Activated B cell treated with CpG ODN at 0.5 μM for 24 hours (primary cell): ENCODE measurements at regions not wholly inside any gene's neighbourhood (a gene's known extent, or its start where the extent isn't known, plus 50 kb on each side); places are given as distances from the start of the nearest gene placed in this dataset.

Source experiments
- ATAC-seq: fragments of 200-7000 bp; cut with Tn5 transposase; one replicate; pipeline ENCODE4 v1.10.0; 2021; ENCODE audit warnings: low read depth, mild to moderate bottlenecking, moderate library complexity
- CTCF ChIA-PET: fragments of 350-600 bp; sonication (Branson Sonifier 250); formaldehyde crosslinking; loops from one replicate; lab custom pipeline; 2021; ENCODE audit warnings: antibody characterized with exemption; lab: Charles Lee
- POLR2A ChIA-PET: fragments of 350-600 bp; sonication (Branson Sonifier 250); formaldehyde crosslinking; loops from one replicate; lab custom pipeline; 2021; ENCODE audit warnings: antibody characterized with exemption; lab: Charles Lee
- DNase-seq: peaks from one replicate; pipeline ENCODE4 v3.0.0; 2022
- H3K27ac Mint-ChIP-seq: one replicate; pipeline ENCODE4 v1.8.0; 2020; ENCODE audit warnings: mixed read lengths
- H3K27me3 Mint-ChIP-seq: one replicate; pipeline ENCODE4 v1.8.0; 2021; ENCODE audit warnings: mixed read lengths
- H3K36me3 Mint-ChIP-seq: one replicate; pipeline ENCODE4 v1.8.0; 2021; ENCODE audit warnings: low read depth, mixed read lengths
- H3K4me1 Mint-ChIP-seq: one replicate; pipeline ENCODE4 v1.8.0; 2021; ENCODE audit warnings: mixed read lengths
- H3K4me3 Mint-ChIP-seq: one replicate; pipeline ENCODE4 v1.8.0; 2020; ENCODE audit warnings: mild to moderate bottlenecking, mixed read lengths
- H3K9me3 Mint-ChIP-seq: one replicate; pipeline ENCODE4 v1.8.0; 2020; ENCODE audit warnings: mixed read lengths
- CTCF ChIP-seq: fragments of 200-600 bp; IDR thresholded peaks from one replicate; pipeline ENCODE4 v1.8.0; 2022; ENCODE audit warnings: antibody characterized with exemption, mild to moderate bottlenecking
- intact Hi-C: fragments of 100-400 bp; cut with micrococcal nuclease; formaldehyde crosslinking; loops from one replicate; pipeline ENCODE4 v1.15.1; 2024

- no peaks in the 10 kb centered on the region for H3K36me3 Mint-ChIP-seq
- ChIA-PET CTCF (no interaction called here), POLR2A (no interaction called here)
These were observed 413.0 kb downstream of the ZNF608 start for GRCh38 chr5:124333298-124333979.

GRCh38 chr5:124332273-124332672 lies 414.2 kb downstream of the ZNF608 start:
- Mint-ChIP-seq H3K4me3 (no peak overlapping the region), H3K27ac (no peak overlapping the region), H3K36me3 (no peaks in the 10 kb centered on the region), H3K4me1 (no peaks in the 10 kb centered on the region), H3K9me3 (peaks cover 7% of the 10 kb centered on the region), H3K27me3 (no peaks in the 10 kb centered on the region)
- no peak for DNase-seq
- ATAC-seq = no peak
- intact Hi-C loops = no loop called here
- POLR2A ChIA-PET = interaction anchor here (0.6 kb wide), 1 partner anchor 68 kb away, joined by 3 read pairs; no protein-coding TSS in a partner anchor
- CTCF ChIA-PET = no interaction called here
- no peak for TF ChIP-seq CTCF

More at GRCh38 chr5:124333298-124333979, 413.0 kb downstream of the ZNF608 start:
- intact Hi-C loops = no loop called here
- ATAC-seq (no peak), DNase-seq (no peak)
- Mint-ChIP-seq H3K4me1 (no peaks in the 10 kb centered on the region), H3K9me3 (peaks cover 7% of the 10 kb centered on the region), H3K4me3 (no peak overlapping the region), H3K27me3 (no peaks in the 10 kb centered on the region), H3K27ac (no peak overlapping the region)
- TF ChIP-seq CTCF = no peak

- Mint-ChIP-seq H3K4me1 (no peaks in the 10 kb centered on the region), H3K27me3 (no peaks in the 10 kb centered on the region), H3K36me3 (no peaks in the 10 kb centered on the region), H3K9me3 (peaks cover 7% of the 10 kb centered on the region), H3K4me3 (no peak overlapping the region), H3K27ac (no peak overlapping the region)
- no peak for TF ChIP-seq CTCF
- CTCF ChIA-PET = no interaction called here
- intact Hi-C loops = no loop called here
- POLR2A ChIA-PET = no interaction called here
- DNase-seq (no peak), ATAC-seq (no peak)
These were observed 415.7 kb downstream of the ZNF608 start for GRCh38 chr5:124330595-124331220.

- Mint-ChIP-seq H3K27me3 (no peaks in the 10 kb centered on the region), H3K36me3 (no peaks in the 10 kb centered on the region), H3K4me1 (no peaks in the 10 kb centered on the region), H3K27ac (no peak overlapping the region), H3K9me3 (peaks cover 7% of the 10 kb centered on the region), H3K4me3 (no peak overlapping the region)
- intact Hi-C loops = no loop called here
- no peak for ATAC-seq
- no peak for TF ChIP-seq CTCF
- ChIA-PET POLR2A (no interaction called here), CTCF (no interaction called here)
- DNase-seq = no peak
These were observed 418.2 kb downstream of the ZNF608 start for GRCh38 chr5:124328201-124328600.

GRCh38 chr5:124318661-124319060 lies 427.8 kb downstream of the ZNF608 start:
- ChIA-PET POLR2A (no interaction called here), CTCF (no interaction called here)
- H3K4me3 Mint-ChIP-seq = no peak overlapping the region
- no peaks in the 10 kb centered on the region for H3K27me3 Mint-ChIP-seq
- H3K36me3 Mint-ChIP-seq = no peaks in the 10 kb centered on the region
- no peak for TF ChIP-seq CTCF
- no peak overlapping the region for H3K27ac Mint-ChIP-seq
- DNase-seq (no peak), ATAC-seq (no peak)
- H3K4me1 Mint-ChIP-seq = no peaks in the 10 kb centered on the region
- intact Hi-C loops = no loop called here
- no peaks in the 10 kb centered on the region for H3K9me3 Mint-ChIP-seq
